A172 (cell line): ENCODE measurements at regions not wholly inside any gene's neighbourhood (a gene's known extent, or its start where the extent isn't known, plus 50 kb on each side); places are given as distances from the start of the nearest gene placed in this dataset.

Source experiments
- DNase-seq: peaks from one replicate; pipeline ENCODE4 v3.0.0-alpha.2; 2015; ENCODE audit warnings: low spot score

- no peak for DNase-seq
These were observed 372.2 kb upstream of the HS6ST1 start for GRCh38 chr2:128690869-128691268.

GRCh38 chr2:128691526-128691925 is 372.9 kb upstream of the HS6ST1 start:
- DNase-seq = no peak

GRCh38 chr2:128692895-128693742 is 374.5 kb upstream of the HS6ST1 start:
- no peak for DNase-seq

GRCh38 chr2:128693743-128694029 is 375.0 kb upstream of the HS6ST1 start:
- DNase-seq = no peak

- DNase-seq = no peak
These were observed 377.1 kb upstream of the HS6ST1 start for GRCh38 chr2:128695646-128696220.

GRCh38 chr2:128696421-128696820 is 377.8 kb upstream of the HS6ST1 start:
- DNase-seq = no peak

GRCh38 chr2:128701418-128701817 is 382.8 kb upstream of the HS6ST1 start:
- DNase-seq = no peak

- DNase-seq = no peak
These were observed 383.9 kb upstream of the HS6ST1 start for GRCh38 chr2:128702616-128703015.

GRCh38 chr2:128708106-128708816 is 389.6 kb upstream of the HS6ST1 start:
- DNase-seq = no peak

GRCh38 chr2:128710242-128710641 is 391.6 kb upstream of the HS6ST1 start:
- DNase-seq = no peak

GRCh38 chr2:128710729-128711128 is 392.1 kb upstream of the HS6ST1 start:
- no peak for DNase-seq

- DNase-seq = no peak
These were observed 395.6 kb upstream of the HS6ST1 start for GRCh38 chr2:128714285-128714684.

- no peak for DNase-seq
These were observed 396.2 kb upstream of the HS6ST1 start for GRCh38 chr2:128714851-128715312.

GRCh38 chr2:128715360-128715759 is 396.7 kb upstream of the HS6ST1 start:
- DNase-seq = no peak

GRCh38 chr2:128716299-128716721 is 397.6 kb upstream of the HS6ST1 start:
- DNase-seq = no peak

GRCh38 chr2:128717758-128718710 is 399.4 kb upstream of the HS6ST1 start:
- no peak for DNase-seq

GRCh38 chr2:128720080-128721022 is 401.7 kb upstream of the HS6ST1 start:
- no peak for DNase-seq

GRCh38 chr2:128721096-128721495 is 402.4 kb upstream of the HS6ST1 start:
- DNase-seq = no peak

- no peak for DNase-seq
These were observed 403.8 kb upstream of the HS6ST1 start for GRCh38 chr2:128722489-128722888.

GRCh38 chr2:128724547-128724946 is 405.9 kb upstream of the HS6ST1 start:
- DNase-seq = no peak

- no peak for DNase-seq
These were observed 406.3 kb upstream of the HS6ST1 start for GRCh38 chr2:128724972-128725371.
